CD4-positive, alpha-beta T cell treated with Interleukin-4 for 4 hours (primary cell): ENCODE measurements at regions not wholly inside any gene's neighbourhood (a gene's known extent, or its start where the extent isn't known, plus 50 kb on each side); places are given as distances from the start of the nearest gene placed in this dataset.

Experiments
- DNase-seq: peaks from one replicate; pipeline ENCODE4 v3.0.0-alpha.2; 2020

- no peak for DNase-seq
Observed at GRCh38 chr9:80082213-80082612, 510.4 kb downstream of the TLE4 start.

DNA sequence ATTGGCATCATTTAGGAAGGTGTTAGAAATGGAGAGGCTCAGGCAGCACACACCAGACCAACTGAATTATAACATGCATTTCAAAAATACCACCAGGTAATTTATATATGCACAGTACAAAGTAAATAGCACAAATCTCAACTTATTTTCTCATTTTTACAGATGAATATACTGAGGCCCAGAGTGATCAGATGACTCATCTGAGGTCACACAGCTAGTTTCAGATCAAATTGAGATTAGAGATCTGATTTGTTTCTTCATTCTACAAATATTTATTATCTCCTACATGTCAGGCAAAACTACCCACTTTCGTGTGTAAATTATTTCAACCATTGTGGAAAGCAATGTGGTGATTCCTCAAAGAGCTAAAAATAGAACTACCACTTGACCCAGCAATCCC is 507.1 kb downstream of the TLE4 start:
- no peak for DNase-seq

- DNase-seq: no peak
Observed at GRCh38 chr9:80077059-80077458, 505.3 kb downstream of the TLE4 start.

DNA sequence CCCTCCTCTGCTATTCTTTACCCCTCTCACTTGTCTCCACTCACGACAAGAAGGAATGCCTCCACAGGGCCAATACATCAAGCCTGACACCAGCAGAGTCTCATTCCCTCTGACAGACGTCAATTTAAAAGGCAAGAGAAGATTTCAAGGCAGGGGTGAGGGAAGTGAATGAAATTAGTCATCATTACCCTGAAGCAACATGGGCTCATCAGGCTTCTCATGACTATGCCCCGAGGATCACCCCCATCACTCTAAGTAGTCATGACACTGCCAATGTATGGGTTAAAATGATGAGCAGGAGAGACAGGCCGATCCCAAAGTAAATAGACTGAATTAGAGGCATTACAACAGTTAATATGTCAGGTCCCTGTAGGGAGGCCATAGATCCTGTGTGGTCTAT is 504.4 kb downstream of the TLE4 start:
- no peak for DNase-seq

GRCh38 chr9:80074439-80074838 is 502.7 kb downstream of the TLE4 start:
- DNase-seq: no peak

GRCh38 chr9:80072451-80072850 is 500.7 kb downstream of the TLE4 start:
- no peak for DNase-seq

DNA sequence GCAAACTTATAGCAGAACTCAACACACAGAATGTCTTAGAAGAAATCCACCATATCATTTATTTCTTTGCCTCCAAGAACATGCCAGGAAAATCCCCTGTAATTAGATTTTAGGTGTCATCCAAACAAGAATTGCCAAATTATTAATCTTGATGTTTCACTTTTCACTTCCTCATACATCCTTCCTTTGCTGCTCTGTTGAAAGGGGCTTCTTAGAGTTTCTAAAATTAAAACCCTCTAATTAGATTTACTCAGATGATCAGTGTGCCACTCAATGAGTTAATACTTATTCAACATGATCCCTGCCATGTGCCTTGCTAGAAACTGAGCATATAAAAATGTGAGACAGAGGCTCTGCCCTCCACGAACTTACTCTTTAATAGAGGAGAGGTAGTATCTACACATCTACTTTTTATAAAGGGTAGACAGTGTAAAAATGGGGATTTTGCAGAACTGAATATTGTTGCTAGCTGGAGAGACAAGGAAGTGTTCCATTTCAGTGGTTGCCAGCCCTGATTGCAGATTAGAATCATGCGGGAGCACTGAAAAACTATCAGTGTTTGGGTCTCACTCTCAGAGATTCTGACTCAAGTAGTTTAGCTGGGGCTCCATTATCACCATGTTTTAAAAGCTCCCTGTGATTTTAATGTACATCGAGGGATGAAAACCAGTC is 498.4 kb downstream of the TLE4 start:
- DNase-seq: no peak

- DNase-seq: no peak
Observed at GRCh38 chr9:80066931-80067330, 495.2 kb downstream of the TLE4 start.

DNA sequence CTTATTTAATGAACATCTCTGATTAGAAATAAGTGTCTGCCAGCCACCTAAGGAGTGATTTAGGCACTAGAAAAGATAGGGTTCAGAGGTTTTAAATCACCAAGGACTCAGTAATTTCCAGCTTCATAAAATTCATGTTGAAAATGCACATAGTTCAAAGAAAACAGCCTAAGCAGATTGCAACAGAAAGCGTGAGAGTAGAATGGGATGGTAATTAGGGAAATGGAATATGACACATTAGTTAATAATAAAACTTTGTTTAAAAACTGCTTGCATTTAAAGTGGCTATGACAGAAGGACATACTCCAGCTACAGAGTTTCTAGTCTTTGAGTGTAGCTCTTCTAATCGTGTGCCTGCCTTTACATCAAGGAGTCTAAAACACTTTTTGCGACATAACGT is 490.8 kb downstream of the TLE4 start:
- DNase-seq: no peak

GRCh38 chr9:80061940-80062339 is 490.2 kb downstream of the TLE4 start:
- DNase-seq: no peak

DNA sequence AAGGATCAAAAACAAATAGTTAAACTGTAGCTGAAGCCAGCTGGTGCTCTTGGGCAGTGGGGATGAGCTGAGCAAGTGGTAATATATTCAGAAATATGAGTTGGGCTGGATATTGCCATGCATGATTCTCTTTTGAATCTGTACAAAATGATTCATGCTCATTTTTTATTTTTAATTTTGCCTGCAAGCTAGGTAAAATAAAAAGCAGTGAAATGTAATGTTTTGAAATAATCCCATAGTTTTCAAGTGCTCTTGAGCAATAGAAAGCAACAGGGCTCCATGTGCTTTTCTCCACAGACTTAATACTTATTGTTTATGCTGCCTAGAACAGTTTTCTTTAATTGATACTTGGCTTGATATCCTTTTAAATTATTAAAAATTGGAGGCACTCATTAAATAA is 489.3 kb downstream of the TLE4 start:
- no peak for DNase-seq

DNA sequence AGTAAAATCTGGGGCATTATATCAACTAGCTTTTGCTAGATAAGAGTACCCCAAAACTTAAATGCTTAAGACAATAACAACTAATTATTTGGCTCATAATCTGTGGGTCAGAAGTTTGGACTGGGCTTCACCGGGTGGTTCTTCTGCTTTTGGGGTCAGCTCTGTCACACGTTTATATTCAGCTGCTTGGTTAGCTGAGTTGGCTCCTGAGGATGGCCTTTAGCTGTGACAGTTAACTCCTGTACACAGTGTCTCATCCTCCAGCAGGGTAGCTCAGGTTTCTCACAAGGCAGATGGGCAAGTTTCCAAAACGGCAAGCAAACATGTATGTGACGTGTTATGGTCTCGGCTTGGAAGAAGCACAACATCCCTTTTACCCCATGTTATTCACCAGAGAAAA is 488.2 kb downstream of the TLE4 start:
- DNase-seq: no peak

- no peak for DNase-seq
Observed at GRCh38 chr9:80059191-80059590, 487.4 kb downstream of the TLE4 start.

- DNase-seq: no peak
Observed at GRCh38 chr9:80052830-80053229, 481.1 kb downstream of the TLE4 start.

DNA sequence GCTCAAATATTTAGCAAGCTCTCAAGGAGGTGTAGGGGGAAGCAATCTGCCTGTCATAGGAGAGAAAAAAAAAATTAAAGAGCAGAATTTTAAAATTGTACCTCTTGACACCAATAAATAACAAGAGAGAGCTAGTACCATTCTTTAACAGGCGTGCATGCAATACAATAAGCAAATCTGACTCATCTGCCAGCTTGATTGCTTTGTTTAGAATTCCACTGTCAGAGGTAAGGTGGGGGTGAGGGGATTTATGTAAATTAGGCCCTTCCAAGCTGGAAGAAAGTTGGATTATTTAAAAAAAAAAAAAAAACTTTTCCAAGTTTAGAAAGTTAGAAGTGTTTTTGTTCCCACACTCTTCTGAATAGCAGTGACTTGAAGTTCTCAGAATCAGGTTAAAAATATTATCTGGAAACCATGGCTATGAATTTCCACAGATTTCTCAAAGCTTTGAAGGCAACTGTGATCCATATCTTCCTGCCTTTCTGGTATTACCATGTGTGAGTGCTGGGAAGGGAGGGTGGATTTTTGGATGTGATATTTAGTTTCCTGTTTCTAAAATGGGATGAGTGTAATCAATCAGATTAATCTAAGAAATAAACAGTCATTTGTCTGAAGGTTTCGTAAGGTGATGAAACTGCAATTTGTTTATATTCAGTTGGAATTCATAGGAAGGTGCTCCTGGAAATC is 477.5 kb downstream of the TLE4 start:
- DNase-seq: no peak

DNA sequence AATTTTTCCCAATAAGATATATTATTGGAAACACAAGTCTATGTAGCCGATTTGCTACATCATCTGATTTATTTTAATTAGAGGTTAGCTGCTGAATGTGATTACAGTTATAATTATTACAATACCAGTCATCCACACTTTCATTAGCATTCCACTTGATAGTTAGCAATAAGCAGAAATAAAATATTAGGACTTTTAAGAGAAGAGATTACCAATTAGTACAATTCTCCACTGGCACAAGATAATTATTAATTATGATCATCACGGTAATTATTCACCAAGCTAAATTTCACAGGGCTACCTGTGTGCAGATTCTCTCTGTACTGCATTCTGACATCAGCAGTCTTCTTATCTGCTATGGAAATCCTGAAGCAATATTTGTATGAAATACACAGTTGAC is 474.7 kb downstream of the TLE4 start:
- no peak for DNase-seq

GRCh38 chr9:80041821-80042220 is 470.1 kb downstream of the TLE4 start:
- DNase-seq: no peak

- DNase-seq: no peak
Observed at GRCh38 chr9:80040457-80040856, 468.7 kb downstream of the TLE4 start.

DNA sequence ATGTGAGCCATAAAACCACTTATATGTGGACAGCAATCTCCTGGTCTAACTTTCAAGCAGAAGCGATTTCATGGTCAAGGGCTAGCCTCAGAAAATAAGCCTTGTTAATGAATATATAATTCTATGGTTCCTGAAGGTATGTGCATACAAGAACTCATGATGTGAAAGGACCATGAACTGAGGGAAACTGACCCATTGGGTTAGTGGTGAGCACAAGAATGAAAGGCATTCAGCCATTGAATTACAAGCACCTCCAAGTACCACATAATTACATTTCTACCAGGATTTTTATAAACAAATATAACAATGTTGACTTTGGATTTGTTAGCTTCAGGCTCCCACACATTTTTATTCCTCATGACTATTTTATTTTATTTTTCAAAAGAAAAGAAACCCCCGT is 459.0 kb downstream of the TLE4 start:
- no peak for DNase-seq

DNA sequence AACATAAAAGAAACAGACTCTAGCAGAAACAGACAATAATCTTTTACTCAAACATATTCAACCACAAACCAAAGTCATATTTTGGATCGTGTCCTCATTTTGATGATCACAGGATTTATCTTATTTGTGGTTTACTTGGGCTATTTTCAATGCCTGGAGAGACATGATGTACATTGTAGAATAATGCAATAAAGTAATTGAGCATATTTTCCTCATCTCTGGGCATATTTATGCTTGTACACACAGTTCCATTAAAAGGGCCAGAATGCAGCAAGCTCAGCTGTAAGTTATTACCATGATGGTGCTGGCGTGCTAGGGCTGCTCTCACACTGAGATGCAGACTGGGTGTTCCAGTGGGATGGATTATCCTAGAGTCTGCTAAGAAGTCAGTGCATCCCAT is 456.7 kb downstream of the TLE4 start:
- DNase-seq: no peak

- no peak for DNase-seq
Observed at GRCh38 chr9:80025796-80026520, 454.2 kb downstream of the TLE4 start.

DNA sequence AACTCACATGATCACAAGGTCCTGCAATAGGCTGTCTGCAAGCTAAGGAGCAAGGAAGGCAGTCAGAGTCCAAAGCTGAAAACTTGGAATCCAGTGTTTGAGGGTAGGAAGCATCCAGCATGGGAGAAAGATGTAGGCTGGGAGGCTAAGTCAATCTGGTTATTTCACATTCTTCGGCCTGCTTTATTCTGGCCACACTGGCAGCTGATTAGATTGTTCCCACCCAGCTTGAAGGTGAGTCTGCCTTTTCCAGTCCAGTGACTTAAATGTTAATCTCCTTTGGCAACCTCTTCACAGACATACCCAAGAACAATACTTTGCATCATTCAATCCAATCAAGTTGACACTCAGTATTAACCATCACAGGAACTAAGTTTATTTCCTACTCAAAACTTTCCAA is 453.4 kb downstream of the TLE4 start:
- DNase-seq: no peak

- no peak for DNase-seq
Observed at GRCh38 chr9:80020530-80020929, 448.8 kb downstream of the TLE4 start.

DNA sequence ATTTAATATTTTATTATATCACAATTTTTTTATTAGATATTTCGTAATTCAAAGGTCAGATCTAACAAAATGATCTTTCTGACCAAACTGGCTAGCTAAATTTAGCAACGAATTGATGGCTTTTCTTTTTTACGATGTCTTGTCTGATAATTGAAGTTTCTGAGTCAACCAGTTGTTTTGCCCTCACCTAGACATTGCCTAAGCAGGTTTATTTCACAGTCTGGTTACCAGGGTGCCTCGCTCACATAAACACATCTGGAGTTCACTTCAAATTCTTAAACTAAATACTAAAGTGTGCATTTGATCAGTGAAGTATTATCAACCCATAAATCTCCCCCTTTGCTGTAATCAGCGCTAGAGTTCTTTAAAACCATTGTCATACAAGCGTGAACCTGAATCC is 448.3 kb downstream of the TLE4 start:
- no peak for DNase-seq
